ENCODE measurements at regions not wholly inside any gene's neighbourhood (a gene's known extent, or its start where the extent isn't known, plus 50 kb on each side); places are given as distances from the start of the nearest gene placed in this dataset.

DNA sequence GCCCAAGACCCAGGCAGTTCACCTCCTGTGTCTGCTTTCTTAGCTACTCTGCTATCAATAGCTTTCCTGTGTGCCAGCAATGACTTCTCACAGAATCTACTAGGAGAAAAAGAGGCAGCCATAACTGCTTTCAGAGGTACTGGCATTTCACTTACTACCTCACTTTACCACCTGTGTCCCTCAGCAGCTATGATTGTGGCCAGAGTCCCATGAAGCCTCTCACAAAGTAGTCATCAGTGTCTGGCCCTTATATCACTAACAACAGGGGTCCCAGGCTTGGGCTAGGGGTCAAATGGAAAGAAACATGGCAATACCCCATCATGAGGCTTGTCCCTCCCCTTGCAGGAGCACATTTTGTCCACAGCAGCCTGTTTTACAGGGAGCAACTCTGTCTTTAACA lies 62.7 kb upstream of the EPS8L3 start:
- peaks cover 25 to 66% (median 40%) of the 10 kb centered on the region in 3 donors for H3K4me1 ChIP-seq
- no peaks in the 10 kb centered on the region for H3K27me3 ChIP-seq
- H3K27ac ChIP-seq = no peak overlapping the region
- H3K36me3 ChIP-seq = no peaks in the 10 kb centered on the region
- TF ChIP-seq POLR2A (IDR thresholded peaks at IDR 0.05) = no peak
- TF ChIP-seq, protein P1, sequence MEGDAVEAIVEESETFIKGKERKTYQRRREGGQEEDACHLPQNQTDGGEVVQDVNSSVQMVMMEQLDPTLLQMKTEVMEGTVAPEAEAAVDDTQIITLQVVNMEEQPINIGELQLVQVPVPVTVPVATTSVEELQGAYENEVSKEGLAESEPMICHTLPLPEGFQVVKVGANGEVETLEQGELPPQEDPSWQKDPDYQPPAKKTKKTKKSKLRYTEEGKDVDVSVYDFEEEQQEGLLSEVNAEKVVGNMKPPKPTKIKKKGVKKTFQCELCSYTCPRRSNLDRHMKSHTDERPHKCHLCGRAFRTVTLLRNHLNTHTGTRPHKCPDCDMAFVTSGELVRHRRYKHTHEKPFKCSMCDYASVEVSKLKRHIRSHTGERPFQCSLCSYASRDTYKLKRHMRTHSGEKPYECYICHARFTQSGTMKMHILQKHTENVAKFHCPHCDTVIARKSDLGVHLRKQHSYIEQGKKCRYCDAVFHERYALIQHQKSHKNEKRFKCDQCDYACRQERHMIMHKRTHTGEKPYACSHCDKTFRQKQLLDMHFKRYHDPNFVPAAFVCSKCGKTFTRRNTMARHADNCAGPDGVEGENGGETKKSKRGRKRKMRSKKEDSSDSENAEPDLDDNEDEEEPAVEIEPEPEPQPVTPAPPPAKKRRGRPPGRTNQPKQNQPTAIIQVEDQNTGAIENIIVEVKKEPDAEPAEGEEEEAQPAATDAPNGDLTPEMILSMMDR (IDR thresholded peaks at IDR 0.05) = no peak
- no peaks in the 10 kb centered on the region for H3K9me3 ChIP-seq
- no peak for DNase-seq
- intact Hi-C loops (cut with DNase I) = no loop called here
- no peak overlapping the region for H3K4me3 ChIP-seq

DNA sequence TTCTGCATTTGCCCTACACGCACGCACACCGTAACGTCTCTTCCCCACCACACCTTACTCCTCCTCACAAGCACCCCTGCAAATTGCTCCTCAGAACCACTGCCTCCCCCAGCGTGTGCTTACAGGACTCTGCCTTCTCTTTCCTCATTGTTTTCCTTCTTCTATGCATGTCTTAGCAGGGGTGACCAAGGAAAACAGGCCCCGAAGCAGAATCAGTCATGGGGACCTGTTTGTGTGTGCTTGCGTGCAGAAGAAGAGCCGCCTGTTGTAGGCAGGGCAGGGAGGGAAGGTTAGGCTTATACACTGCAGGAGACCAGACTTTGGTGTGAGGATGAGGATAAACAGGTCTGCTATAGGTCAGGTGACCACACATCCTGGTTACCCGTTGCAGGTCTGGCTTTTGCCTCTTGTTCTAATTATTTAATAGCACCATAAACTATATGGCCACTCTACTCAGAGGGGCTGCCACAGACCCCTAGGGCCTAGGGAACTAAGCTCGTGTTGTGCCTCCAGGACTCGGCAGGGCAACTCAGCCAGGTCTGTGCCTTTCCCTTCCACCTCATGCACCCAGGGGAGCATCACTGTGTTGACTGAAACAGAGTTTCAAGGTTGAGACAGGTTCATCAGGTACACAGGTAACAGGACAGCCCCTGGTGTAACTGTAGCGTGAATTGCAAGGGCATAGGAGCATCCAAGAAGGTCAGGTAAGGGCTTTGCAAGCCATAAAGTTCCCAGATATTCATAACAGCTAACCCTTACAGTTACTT lies 60.8 kb upstream of the EPS8L3 start:
- TF ChIP-seq POLR2A (IDR thresholded peaks at IDR 0.05) = no peak
- TF ChIP-seq, protein P1 (IDR thresholded peaks at IDR 0.05) = no peak
- Histone ChIP-seq H3K4me3 (no peak overlapping the region), H3K4me1 (peaks cover 31 to 78% (median 51%) of the 10 kb centered on the region in 3 donors), H3K9me3 (no peaks in the 10 kb centered on the region), H3K36me3 (no peaks in the 10 kb centered on the region), H3K27me3 (no peaks in the 10 kb centered on the region), H3K27ac (peak overlapping the region; percentile 51 to 90 (median 72))
- intact Hi-C loops (cut with DNase I) = no loop called here
- WGBS, 2 donors = 52 to 64% methylated on average over 12 of the region's 12 CpGs
- no peak for DNase-seq

DNA sequence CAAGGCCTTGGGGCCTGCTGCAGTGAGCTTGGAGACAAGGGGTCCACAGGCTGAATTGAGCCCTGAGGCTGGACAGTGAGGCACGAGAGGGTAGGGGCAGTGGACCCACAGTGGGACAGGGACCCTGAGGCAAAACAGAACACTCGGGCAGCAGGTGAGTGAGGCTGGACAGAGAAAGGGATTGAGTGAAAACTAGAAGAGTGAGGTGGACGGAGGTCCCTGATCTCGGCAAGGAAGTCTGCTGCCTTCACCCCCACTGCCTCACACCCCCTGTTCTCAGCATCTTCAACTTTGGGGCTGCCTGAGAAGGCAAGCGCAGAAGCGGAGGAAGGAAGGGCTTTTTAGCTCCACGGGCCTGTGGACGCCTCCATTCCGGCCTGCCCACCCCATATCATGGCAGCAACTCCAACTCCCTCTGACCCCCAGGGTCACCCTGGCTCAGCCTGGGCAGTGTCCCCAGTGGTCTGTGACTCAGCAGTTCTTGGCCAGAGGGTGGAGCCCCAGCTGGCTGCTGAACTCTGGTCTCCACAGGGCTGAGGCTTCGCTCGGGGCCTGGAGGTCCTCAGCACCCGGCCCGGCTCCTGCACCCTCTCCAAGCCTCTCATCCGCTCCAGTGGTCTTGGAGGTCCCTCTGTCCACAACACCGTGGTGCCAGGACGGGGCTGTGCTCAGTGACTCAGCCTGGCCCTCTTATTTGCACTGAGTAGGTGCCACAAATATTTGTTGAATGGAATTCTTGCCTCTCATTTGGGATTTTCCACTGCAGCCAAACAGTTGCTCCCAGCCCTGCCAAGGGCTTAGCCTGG lies 60.0 kb upstream of the EPS8L3 start:
- intact Hi-C loops (cut with DNase I) = no loop called here
- Histone ChIP-seq H3K27me3 (no peaks in the 10 kb centered on the region), H3K4me3 (no peak overlapping the region), H3K36me3 (no peaks in the 10 kb centered on the region), H3K27ac (peak overlapping the region; percentile 51 to 90 (median 72)), H3K4me1 (peaks cover 31 to 76% (median 51%) of the 10 kb centered on the region in 3 donors), H3K9me3 (no peaks in the 10 kb centered on the region)
- DNase-seq = no peak
- TF ChIP-seq POLR2A (IDR thresholded peaks at IDR 0.05) = no peak
- TF ChIP-seq, protein P1 (IDR thresholded peaks at IDR 0.05) = no peak
- 52 to 73% methylated on average over 12 to 14 of the region's 16 CpGs for WGBS, 2 donors

DNA sequence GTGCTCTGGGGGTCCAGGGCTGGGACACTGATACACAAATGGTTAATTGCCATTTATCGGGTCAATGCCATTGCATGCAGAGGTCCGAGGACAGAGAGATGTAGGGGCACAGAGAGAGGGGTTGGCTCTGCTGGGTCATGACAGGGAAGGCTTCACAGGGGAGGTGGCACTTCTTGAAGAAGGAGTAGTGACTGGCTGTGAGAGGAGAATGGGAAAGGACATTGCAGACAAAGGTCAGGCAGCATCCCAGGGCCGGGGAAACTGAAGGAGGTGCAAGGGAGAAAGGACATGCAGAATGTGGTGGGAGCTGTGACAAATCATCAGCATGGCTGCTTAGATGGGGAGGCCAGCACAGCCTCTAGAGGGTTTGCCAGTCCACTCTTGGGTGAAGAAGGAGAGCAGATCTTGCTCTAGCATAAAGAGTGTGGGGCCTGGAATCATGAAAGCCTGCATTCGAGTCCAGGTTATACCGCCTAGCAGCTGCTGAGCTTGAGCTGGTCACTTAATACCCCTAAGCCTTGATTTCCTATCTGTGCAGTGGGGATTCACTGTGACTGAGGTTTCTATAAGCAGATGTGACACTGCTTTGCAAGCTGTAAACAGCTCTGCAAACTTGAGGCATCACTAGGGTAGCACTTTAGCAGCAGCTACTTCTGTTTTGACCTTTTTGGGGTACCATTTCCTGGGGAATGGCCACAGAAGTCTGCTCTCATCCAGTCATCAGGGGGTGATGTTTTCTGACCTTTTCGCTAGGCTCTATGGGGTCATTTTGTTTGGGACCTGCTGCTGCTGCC lies 59.2 kb upstream of the EPS8L3 start:
- Histone ChIP-seq H3K9me3 (no peaks in the 10 kb centered on the region), H3K36me3 (no peaks in the 10 kb centered on the region), H3K27ac (peak overlapping the region; percentile 62 to 90 (median 72)), H3K27me3 (no peaks in the 10 kb centered on the region), H3K4me3 (no peak overlapping the region), H3K4me1 (peaks cover 31 to 79% (median 54%) of the 10 kb centered on the region in 3 donors)
- intact Hi-C loops (cut with DNase I) = no loop called here
- no peak for DNase-seq
- TF ChIP-seq, protein P1 (IDR thresholded peaks at IDR 0.05) = no peak
- TF ChIP-seq POLR2A (IDR thresholded peaks at IDR 0.05) = no peak
- 70 to 90% methylated on average over 3 to 6 of the region's 6 CpGs for WGBS, 2 donors

All from esophagus squamous epithelium (tissue), 5 donors.